Fibroblast of mammary gland (primary cell): ENCODE measurements at regions not wholly inside any gene's neighbourhood (a gene's known extent, or its start where the extent isn't known, plus 50 kb on each side); places are given as distances from the start of the nearest gene placed in this dataset.

Experiments used
- DNase-seq: peaks from one replicate; pipeline ENCODE4 v3.0.0-alpha.2; 2010; ENCODE audit warnings: low read depth
- H3K4me3 ChIP-seq: 2 replicates; pipeline ENCODE4 v1.5.1; 2011; ENCODE audit warnings: low read depth, mild to moderate bottlenecking, low read length, moderate library complexity; ENCODE audit not compliant: control insufficient read depth
- CTCF ChIP-seq: conservative IDR thresholded peaks from 2 replicates; pipeline ENCODE4 v1.5.1; 2011; ENCODE audit warnings: low read depth, low read length, inconsistent platforms; ENCODE audit not compliant: control insufficient read depth, insufficient read depth

DNA sequence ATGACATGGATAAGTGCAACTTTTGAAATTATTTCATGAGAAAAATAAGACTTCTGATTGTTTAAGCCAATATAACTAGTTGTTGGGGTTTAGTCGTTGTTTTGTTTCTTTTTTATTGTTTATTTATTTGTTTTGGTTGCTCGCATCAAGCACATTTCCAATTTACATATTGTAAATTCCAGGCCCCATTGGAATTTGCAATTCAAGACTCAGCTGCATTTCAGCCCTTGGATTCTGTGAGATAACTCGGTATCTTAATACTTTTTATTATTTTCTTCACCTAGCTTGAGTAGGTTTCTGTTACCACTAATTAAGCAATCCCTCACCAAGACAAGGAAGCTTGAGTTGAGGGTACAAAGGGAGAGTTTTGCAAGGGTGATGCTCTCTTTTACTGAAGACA, 318.3 kb upstream of the GATB start:
- no peak for TF ChIP-seq CTCF
- H3K4me3 ChIP-seq = no peak overlapping the region
- no peak for DNase-seq

DNA sequence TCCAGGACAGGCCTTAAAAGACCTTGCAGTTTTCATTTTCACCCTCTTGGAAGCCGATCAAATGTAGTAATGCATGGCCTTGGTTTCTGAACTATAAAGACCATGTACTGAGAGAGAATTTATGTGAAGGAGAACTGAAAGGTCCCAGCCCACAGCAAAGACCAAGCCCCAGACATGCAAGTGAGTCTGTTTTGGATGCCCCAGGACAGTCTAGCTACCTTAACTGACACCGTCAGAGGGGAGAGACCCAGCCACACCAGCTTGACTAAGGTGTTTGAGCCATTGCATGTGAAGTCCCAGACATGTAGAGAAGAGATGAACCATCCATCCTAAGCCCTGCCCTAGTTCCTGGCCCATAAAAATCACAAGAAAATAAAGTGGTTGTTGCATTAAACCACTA, 316.8 kb upstream of the GATB start:
- no peak for TF ChIP-seq CTCF
- no peak overlapping the region for H3K4me3 ChIP-seq
- DNase-seq = no peak

- no peak for TF ChIP-seq CTCF
- DNase-seq = no peak
- H3K4me3 ChIP-seq = no peak overlapping the region
Measured at GRCh38 chr4:152075253-152075928, 314.6 kb upstream of the GATB start.

GRCh38 chr4:152074573-152074972, 313.8 kb upstream of the GATB start:
- H3K4me3 ChIP-seq = no peak overlapping the region
- DNase-seq = no peak
- TF ChIP-seq CTCF = no peak

DNA sequence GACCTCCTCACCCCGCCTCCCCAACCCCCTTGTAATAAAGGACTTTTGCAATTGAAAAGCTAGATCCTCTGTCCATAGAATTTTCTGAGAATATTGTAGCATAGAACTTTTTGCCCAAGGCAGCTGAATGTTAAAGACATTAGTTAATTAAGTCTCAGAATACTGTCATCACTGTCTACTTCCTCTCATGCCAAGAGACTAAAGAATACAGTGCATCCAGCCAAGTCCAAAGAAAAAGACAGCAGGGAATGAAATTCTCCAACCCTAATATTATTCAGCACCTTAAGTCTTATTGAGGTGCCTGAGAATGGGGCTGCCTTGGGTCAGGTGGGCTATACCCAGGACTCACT, 313.3 kb upstream of the GATB start:
- TF ChIP-seq CTCF = no peak
- H3K4me3 ChIP-seq = no peak overlapping the region
- DNase-seq = no peak

GRCh38 chr4:152073351-152074087, 312.7 kb upstream of the GATB start:
- DNase-seq = peak; percentile 13
- no peak for TF ChIP-seq CTCF
- H3K4me3 ChIP-seq = no peak overlapping the region
